Mesodermal cell (in vitro differentiated cells): ENCODE measurements at regions not wholly inside any gene's neighbourhood (a gene's known extent, or its start where the extent isn't known, plus 50 kb on each side); places are given as distances from the start of the nearest gene placed in this dataset.
"Not testable (repeated sequence)": the region's sequence is repeated elsewhere in the genome, so short reads cannot be mapped to it uniquely, and the experiment has no call there.

Experiments
- H3K27ac ChIP-seq: 2 replicates; pipeline ENCODE4 v1.7.0; 2013; ENCODE audit warnings: mild to moderate bottlenecking, low read depth, low read length, moderate library complexity; ENCODE audit not compliant: severe bottlenecking
- H3K36me3 ChIP-seq: 2 replicates; pipeline ENCODE4 v1.7.1; 2013; ENCODE audit warnings: mild to moderate bottlenecking, low read length, moderate library complexity; ENCODE audit not compliant: control insufficient read depth, insufficient read depth
- H3K4me1 ChIP-seq: one replicate; pipeline ENCODE4 v1.7.1; 2013; ENCODE audit warnings: mild to moderate bottlenecking, low read length; ENCODE audit not compliant: insufficient read depth, control insufficient read depth, poor library complexity, severe bottlenecking
- H3K4me3 ChIP-seq: 2 replicates; pipeline ENCODE4 v1.7.0; 2013; ENCODE audit warnings: low read length, control low read depth, mild to moderate bottlenecking; ENCODE audit not compliant: insufficient read depth, poor library complexity, severe bottlenecking; ENCODE audit errors: extremely low read depth
- H3K9me3 ChIP-seq: 2 replicates; pipeline ENCODE4 v1.7.1; 2013; ENCODE audit warnings: mild to moderate bottlenecking, low read length, moderate library complexity; ENCODE audit not compliant: control insufficient read depth
- WGBS, 2 experiments: methylation state at CpG; one replicate each; pipeline ENCODE4 v1.1.5; 2013; ENCODE audit warnings: missing lambda C conversion rate in 2 of 2; ENCODE audit not compliant: insufficient coverage in 2 of 2; 5-methylcytosine and 5-hydroxymethylcytosine counted together

GRCh38 chr5:17364987-17365810 lies 132.8 kb upstream of the TAF11L2 start:
- Histone ChIP-seq H3K9me3 (no peaks in the 10 kb centered on the region), H3K36me3 (no peaks in the 10 kb centered on the region), H3K4me1 (peaks cover 16% of the 10 kb centered on the region), H3K4me3 (no peak overlapping the region), H3K27ac (peak overlapping the region; percentile 82)
- WGBS, 2 experiments = 61 to 100% methylated on average over 2 to 3 of the region's 4 CpGs

GRCh38 chr5:17365811-17366138 lies 132.3 kb upstream of the TAF11L2 start:
- 83 to 86% methylated on average over 5 to 7 of the region's 7 CpGs for WGBS, 2 experiments
- H3K4me3 ChIP-seq = no peak overlapping the region
- no peaks in the 10 kb centered on the region for H3K36me3 ChIP-seq
- H3K27ac ChIP-seq = peak overlapping the region; percentile 82
- peaks cover 14% of the 10 kb centered on the region for H3K4me1 ChIP-seq
- no peaks in the 10 kb centered on the region for H3K9me3 ChIP-seq

DNA sequence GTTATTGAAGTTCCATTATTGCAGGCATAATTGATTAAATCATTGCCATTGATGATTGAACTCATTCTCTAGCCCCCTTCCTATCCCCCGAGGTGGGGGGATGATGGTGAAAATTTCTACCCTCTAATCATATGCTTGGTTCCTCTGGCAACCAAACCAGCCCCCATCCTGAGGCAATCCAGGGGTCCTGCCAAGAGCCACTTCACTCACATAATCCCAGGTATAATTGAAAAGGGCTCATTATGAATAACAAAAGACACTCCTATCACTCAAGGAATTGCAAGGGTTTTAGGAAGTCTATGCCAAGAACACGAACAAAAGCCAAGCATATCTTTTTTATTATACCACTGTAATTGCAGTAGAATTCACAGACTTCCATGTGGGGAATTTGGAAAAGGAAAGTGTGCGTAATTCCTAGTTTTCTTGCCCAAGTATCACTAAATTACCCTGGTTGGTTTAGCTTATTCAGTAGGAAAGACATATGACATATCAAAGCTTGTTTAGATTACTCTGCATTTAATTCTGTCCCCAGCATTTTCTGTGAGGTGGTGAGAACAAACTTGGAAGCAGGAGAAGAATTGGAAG lies 130.7 kb upstream of the TAF11L2 start:
- WGBS, 2 experiments = no CpG with 5 or more reads among the region's 3 CpGs
- Histone ChIP-seq H3K4me3 (no peak overlapping the region), H3K36me3 (no peaks in the 10 kb centered on the region), H3K27ac (no peak overlapping the region), H3K4me1 (peaks cover 14% of the 10 kb centered on the region), H3K9me3 (no peaks in the 10 kb centered on the region)

DNA sequence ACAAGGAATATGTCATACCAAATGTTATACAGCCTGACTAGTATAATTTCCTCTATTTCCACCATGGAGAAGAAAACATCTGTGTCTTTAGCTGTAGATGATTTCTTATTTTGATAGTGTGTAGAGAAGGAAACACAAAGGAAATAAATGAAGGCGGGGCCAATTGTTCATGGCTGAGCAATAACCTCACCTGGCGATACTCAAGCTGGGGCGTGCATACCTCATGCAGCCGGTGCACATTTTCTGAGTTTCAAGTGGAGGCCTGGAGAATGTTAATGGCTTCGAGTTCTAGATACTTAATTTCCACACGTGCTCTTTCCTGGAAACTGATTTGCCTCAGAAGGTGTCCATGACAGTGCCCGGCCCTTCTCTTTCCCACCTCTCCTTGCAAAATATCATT lies 127.4 kb upstream of the TAF11L2 start:
- no peak overlapping the region for H3K27ac ChIP-seq
- no peaks in the 10 kb centered on the region for H3K9me3 ChIP-seq
- H3K4me3 ChIP-seq = no peak overlapping the region
- peaks cover 7% of the 10 kb centered on the region for H3K4me1 ChIP-seq
- H3K36me3 ChIP-seq = no peaks in the 10 kb centered on the region
- 91 to 93% methylated on average over 5 to 7 of the region's 7 CpGs for WGBS, 2 experiments

DNA sequence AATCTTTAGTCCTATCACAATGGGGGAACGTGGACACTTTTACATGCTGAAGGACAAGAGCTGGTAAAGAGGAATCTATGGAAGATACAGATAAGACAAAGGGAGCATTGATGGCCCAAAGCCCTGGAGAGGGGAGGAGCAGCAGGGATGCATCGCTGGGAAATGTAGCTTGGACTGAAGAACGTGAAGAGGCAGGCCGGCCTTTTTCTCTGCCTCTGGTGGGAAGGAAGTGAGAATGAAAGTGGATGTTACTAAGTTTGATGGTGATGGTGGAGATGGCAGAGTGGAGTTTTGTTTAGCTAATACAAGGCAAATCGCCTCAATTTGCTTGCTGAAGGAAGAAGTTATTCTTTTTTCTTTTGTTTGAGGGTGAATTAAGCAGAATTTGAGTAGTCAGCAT lies 124.6 kb upstream of the TAF11L2 start:
- Histone ChIP-seq H3K36me3 (no peaks in the 10 kb centered on the region), H3K4me1 (peaks cover 3% of the 10 kb centered on the region), H3K9me3 (no peaks in the 10 kb centered on the region), H3K4me3 (no peak overlapping the region), H3K27ac (no peak overlapping the region)
- 45 to 55% methylated on average over 4 to 5 of the region's 5 CpGs for WGBS, 2 experiments

- WGBS, 2 experiments = 64 to 66% methylated on average over 6 to 7 of the region's 7 CpGs
These were observed 124.0 kb upstream of the TAF11L2 start for GRCh38 chr5:17373814-17374556.

DNA sequence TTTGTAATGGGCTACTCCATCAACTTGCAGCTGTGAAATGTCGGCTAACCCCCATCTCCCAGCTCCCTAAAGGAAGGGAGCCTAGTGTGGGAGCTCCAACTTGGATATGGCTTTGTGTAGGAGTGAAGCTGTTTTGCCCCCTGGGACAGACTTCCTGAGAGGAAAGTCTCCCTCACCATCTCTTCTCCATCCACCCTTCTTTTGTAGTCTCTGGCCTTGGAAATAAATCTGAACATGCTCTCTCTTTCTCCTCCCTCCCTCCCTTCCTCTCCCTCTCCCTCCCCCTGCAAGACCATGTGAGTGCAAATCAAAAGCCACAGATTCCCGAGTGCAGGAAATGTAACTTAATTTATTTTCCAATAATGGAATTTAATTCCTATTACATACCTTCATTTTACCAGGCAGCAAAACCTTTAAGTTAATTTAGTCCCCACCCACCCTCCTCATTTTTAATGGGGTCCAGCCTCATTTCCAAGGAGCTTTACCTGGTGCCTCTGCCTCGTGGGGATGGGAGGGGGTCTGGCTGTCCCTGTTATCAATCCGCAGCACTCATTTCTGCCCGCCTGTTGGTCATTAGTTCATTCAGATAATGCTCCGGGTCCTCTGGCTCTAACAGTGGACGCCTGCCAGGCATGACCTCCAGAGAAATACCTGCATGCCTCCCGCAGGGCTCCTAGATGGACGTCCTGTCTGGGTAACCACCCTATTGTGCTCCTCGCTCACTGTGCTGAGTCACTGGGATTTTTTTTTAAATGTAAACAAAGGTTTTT lies 122.9 kb upstream of the TAF11L2 start:
- no peaks in the 10 kb centered on the region for H3K36me3 ChIP-seq
- no peak overlapping the region for H3K4me3 ChIP-seq
- peaks cover 3% of the 10 kb centered on the region for H3K4me1 ChIP-seq
- 54 to 67% methylated on average over 4 to 6 of the region's 10 CpGs for WGBS, 2 experiments
- no peaks in the 10 kb centered on the region for H3K9me3 ChIP-seq
- H3K27ac ChIP-seq = no peak overlapping the region

More at GRCh38 chr5:17373814-17374556, 124.0 kb upstream of the TAF11L2 start:
- Histone ChIP-seq H3K27ac (no peak overlapping the region), H3K4me1 (peaks cover 3% of the 10 kb centered on the region), H3K36me3 (no peaks in the 10 kb centered on the region), H3K4me3 (no peak overlapping the region), H3K9me3 (no peaks in the 10 kb centered on the region)

- H3K36me3 ChIP-seq, H3K4me1 ChIP-seq, H3K9me3 ChIP-seq, H3K27ac ChIP-seq, H3K4me3 ChIP-seq: not testable (repeated sequence)
- no CpG with 5 or more reads among the region's 2 CpGs for WGBS, 2 experiments
These were observed 122.1 kb upstream of the TAF11L2 start for GRCh38 chr5:17375886-17376285.

DNA sequence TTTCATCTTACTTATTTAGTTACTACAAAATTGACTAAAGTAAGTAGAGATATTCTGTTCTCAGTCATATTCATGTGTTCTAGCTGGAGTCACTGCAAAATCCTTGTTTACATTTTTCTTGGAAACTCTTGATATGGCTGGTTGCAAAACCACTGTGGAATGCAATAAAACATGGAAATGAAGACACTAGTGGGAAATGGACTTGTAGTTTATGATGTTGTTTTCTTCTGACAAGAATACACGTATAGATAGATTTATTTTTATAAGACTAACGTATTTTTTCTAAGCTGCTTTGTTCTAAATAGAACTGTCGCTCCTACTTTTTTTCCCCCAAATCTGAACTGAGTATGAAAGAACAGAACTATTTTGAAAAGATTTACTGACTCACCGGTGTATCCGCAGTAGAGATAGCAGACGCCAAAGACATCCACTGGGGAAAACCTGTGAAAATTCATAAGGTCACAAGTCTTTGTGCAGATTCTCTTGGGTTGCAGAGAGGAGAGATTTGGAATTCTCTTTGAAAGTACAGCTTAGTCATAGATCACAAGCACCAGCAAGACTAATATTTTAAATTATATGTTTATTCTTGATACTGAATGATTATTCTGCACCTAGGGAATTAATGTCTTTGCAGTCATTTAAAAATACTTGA lies 119.6 kb upstream of the TAF11L2 start:
- no peak overlapping the region for H3K27ac ChIP-seq
- 90 to 97% methylated on average over 2 to 3 of the region's 6 CpGs for WGBS, 2 experiments
- H3K9me3 ChIP-seq = no peaks in the 10 kb centered on the region
- no peaks in the 10 kb centered on the region for H3K36me3 ChIP-seq
- H3K4me3 ChIP-seq = no peak overlapping the region
- peaks cover 3% of the 10 kb centered on the region for H3K4me1 ChIP-seq
